Lower leg skin (tissue), 3 donors: ENCODE measurements at regions not wholly inside any gene's neighbourhood (a gene's known extent, or its start where the extent isn't known, plus 50 kb on each side); places are given as distances from the start of the nearest gene placed in this dataset.

Experiments
- CTCF ChIP-seq, 3 donors: fragments of 450-650 bp; IDR thresholded peaks; one replicate each; pipeline ENCODE4 v1.5.1; 2016; ENCODE audit warnings: antibody characterized with exemption in 3 of 3, mild to moderate bottlenecking in 3 of 3, moderate library complexity in 2 of 3
- POLR2A ChIP-seq, 2 donors: fragments of 450-650 bp; IDR thresholded peaks; one replicate each; pipeline ENCODE4 v1.6.1; 2016 to 2017; ENCODE audit warnings: antibody characterized with exemption in 2 of 2, mild to moderate bottlenecking in 1 of 2, moderate library complexity in 1 of 2

GRCh38 chr10:113986316-113986715, 57.4 kb upstream of the ADRB1 start:
- TF ChIP-seq CTCF (IDR thresholded peaks at IDR 0.05) = no peak
- TF ChIP-seq POLR2A (IDR thresholded peaks at IDR 0.05) = no peak
